HG02642 (cell line): ENCODE measurements at regions not wholly inside any gene's neighbourhood (a gene's known extent, or its start where the extent isn't known, plus 50 kb on each side); places are given as distances from the start of the nearest gene placed in this dataset.

Experiments used
- ATAC-seq: cut with Tn5 transposase; IDR thresholded peaks from one replicate; pipeline ENCODE4 v1.9.1; 2021; ENCODE audit warnings: mild to moderate bottlenecking; ENCODE audit not compliant: unreplicated experiment, poor library complexity

DNA sequence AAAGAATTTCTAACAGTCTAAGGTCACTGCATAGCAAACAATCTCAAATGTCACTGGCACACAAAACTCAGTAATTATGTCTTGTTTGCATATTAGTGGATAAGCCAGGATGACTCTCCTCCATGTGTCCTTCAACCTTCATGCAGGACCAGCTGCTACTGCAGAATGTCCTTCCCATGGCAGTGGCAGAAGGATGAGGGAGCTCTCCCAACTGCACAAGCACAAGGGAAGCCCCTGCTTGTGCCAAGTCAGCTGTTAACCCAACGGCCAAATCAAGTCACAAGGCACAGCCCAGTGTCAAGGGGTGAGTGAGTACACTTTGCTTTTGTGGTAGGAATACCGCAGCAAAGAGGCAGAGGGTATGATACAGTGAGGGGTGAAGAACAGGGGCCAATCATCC lies 59.3 kb upstream of the VWC2 start:
- no peak for ATAC-seq

DNA sequence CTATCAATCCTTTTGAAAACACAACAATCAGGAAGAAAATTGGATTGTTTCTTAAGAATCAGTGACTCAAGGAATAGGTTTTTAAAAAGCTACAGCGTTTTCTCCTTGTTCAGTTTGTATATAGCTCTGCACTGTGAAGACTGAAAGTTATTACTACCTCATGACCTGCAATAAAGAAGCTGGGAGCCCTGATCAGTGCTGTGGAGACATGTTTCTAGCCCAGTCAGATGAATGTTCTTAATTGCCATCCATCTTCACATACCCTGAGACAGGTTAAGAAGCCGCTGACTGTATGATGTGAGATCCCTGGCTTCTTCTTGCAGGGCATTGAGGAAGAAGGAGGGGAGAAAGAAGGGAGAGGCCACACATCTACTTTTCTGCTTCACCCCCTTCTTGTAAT lies 58.0 kb upstream of the VWC2 start:
- no peak for ATAC-seq

DNA sequence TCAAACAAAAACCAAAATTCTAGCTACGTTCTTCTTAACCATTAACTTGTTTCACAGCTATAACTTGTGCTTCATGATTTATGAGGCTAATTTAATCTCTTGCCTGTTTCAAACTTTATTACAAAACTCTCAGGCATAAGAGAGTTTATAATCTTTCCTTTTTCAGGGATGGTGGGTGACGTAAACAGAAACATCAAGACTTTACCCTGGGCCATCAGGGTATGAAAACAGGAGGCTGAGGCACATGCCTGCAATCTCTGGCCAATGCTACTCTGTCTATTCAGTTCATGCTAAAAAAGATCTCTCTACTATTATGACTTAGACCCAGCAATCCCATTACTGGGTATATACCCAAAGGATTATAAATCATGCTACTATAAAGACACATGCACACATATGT lies 55.9 kb upstream of the VWC2 start:
- ATAC-seq = no peak

DNA sequence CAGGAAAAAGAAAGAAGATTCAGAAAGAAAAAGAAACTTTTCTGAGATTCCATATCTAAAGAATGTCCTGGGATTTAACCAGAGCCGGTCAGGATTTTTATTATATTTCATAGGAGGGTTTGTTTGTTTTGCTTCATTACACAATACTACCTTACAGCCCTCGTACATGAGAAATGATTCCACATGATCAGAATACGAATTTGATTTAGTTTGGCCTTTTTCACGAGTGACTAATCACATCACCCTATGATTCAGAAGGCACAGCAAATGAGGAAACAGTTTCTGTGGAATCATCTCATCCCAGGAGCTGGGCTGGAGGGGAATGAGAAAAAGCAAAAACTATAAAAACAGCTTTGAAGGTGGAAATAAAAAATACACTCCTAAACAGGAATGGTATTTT lies 54.7 kb upstream of the VWC2 start:
- ATAC-seq = no peak

DNA sequence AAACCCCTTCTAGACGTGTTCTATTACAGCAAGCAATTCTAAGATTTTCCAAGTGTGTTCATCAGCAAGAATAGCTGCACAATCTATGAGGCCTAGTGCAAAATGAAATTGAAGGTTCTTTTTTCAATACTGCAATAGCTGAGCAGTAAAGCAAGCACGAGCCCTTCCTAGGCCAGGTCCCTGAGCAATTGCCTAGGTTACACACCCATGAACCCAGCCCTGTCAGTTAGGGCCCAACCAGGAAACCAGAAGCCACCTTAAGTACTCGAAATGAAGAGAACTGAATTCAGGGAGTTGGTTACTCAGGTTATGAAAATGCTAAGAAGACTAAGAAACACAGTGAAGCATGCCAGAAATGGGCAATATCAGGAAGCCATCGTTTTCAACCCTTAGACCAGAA lies 52.0 kb upstream of the VWC2 start:
- ATAC-seq = no peak
